ENCODE measurements at regions not wholly inside any gene's neighbourhood (a gene's known extent, or its start where the extent isn't known, plus 50 kb on each side); places are given as distances from the start of the nearest gene placed in this dataset.

- Histone ChIP-seq H3K27ac (no peak overlapping the region), H3K27me3 (no peaks in the 10 kb centered on the region), H3K9me3 (no peaks in the 10 kb centered on the region), H3K4me3 (no peak overlapping the region), H3K36me3 (no peaks in the 10 kb centered on the region), H3K4me1 (no peaks in the 10 kb centered on the region)
- TF ChIP-seq POLR2A (IDR thresholded peaks at IDR 0.05) (no peak), CTCF (IDR thresholded peaks at IDR 0.05) (no peak)
- intact Hi-C loops (cut with DNase I; ENCODE audit: low total_unique reads) = no loop called here
- no peak for DNase-seq
These were observed 189.1 kb downstream of the HS3ST3B1 start for GRCh38 chr17:14489986-14490385.

DNA sequence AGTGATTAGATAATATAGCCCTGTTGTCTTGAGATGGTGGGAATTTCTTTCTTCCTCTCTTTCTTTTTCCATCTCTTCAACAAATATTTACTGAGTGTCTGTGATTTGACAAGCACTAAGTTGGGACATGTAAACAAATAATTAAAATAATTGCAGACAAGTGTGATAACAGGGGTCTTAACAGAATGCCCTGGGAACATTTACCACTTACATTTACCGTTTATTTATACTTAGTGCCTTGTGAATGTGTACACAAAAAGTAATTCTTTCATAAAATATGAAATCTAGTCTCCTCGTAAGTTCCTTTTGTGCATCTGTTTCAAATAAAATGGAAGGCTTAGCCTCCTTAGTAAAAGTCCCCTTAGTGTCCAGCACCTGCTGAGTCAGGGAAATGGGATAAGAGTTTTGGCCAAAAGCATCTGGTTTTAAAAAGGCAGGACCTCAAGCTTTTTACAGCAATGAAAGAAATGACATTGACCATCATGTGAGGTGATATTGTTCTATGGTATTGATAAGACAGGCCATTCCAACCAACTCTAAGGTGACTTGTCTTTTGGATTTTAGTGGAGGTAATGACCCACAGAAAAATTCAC, 188.2 kb downstream of the HS3ST3B1 start:
- Histone ChIP-seq H3K27me3 (no peaks in the 10 kb centered on the region), H3K27ac (no peak overlapping the region), H3K36me3 (no peaks in the 10 kb centered on the region), H3K4me1 (no peaks in the 10 kb centered on the region), H3K4me3 (no peak overlapping the region), H3K9me3 (no peaks in the 10 kb centered on the region)
- intact Hi-C loops (cut with DNase I; ENCODE audit: low total_unique reads) = no loop called here
- TF ChIP-seq POLR2A (IDR thresholded peaks at IDR 0.05) = no peak
- no peak for DNase-seq

GRCh38 chr17:14487068-14487467, 186.2 kb downstream of the HS3ST3B1 start:
- H3K4me1 ChIP-seq = no peaks in the 10 kb centered on the region
- H3K9me3 ChIP-seq = no peaks in the 10 kb centered on the region
- H3K4me3 ChIP-seq = no peak overlapping the region
- no peaks in the 10 kb centered on the region for H3K27me3 ChIP-seq
- H3K36me3 ChIP-seq = no peaks in the 10 kb centered on the region
- intact Hi-C loops (cut with DNase I; ENCODE audit: low total_unique reads) = no loop called here
- no peak for DNase-seq
- no peak overlapping the region for H3K27ac ChIP-seq
- TF ChIP-seq CTCF (IDR thresholded peaks at IDR 0.05) = no peak
- no peak for TF ChIP-seq POLR2A (IDR thresholded peaks at IDR 0.05)

DNA sequence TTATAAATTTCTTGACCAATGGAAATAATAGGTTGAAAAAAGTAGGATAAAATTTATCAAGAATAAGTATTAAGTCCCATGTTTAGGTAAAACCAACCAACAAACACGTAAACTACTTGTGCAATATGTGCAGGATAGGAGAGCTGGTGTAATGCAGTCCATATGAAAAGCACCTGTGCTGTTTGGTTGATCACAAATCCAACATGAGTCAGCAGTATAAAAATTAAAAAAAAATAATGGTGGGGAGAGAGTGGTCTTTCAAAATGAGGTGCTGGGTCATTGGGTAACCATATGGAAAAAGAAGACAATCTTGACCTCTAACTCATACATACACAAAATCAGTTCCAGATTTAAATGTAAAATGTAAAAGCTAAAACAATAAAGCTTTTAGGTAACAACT, 181.8 kb downstream of the HS3ST3B1 start:
- no peaks in the 10 kb centered on the region for H3K36me3 ChIP-seq
- no peak overlapping the region for H3K4me3 ChIP-seq
- intact Hi-C loops (cut with DNase I; ENCODE audit: low total_unique reads) = no loop called here
- H3K27ac ChIP-seq = no peak overlapping the region
- no peak for DNase-seq
- H3K27me3 ChIP-seq = no peaks in the 10 kb centered on the region
- H3K9me3 ChIP-seq = no peaks in the 10 kb centered on the region
- H3K4me1 ChIP-seq = no peaks in the 10 kb centered on the region
- no peak for TF ChIP-seq CTCF (IDR thresholded peaks at IDR 0.05)
- TF ChIP-seq POLR2A (IDR thresholded peaks at IDR 0.05) = no peak

DNA sequence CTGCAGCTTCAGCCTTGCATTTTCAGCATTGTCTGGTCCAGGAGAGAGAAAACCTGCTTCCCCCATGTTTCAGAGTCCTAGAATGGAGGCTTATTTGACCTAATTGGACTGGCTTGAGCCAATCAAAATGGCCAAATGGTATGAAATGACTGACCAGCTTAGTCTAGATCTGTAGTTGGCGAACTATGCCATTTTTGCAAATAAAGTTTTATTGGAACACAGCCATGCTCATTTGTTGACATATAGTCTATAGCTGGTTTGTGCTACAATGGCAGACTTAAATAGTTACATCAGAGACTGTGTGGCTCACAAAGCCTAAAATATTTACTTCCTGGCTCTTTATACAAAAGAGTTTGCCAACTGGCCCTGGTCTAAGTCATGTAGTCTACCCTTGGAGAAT, 180.8 kb downstream of the HS3ST3B1 start:
- Histone ChIP-seq H3K9me3 (no peaks in the 10 kb centered on the region), H3K36me3 (no peaks in the 10 kb centered on the region), H3K4me1 (no peaks in the 10 kb centered on the region), H3K27me3 (no peaks in the 10 kb centered on the region), H3K4me3 (no peak overlapping the region), H3K27ac (no peak overlapping the region)
- intact Hi-C loops (cut with DNase I; ENCODE audit: low total_unique reads) = no loop called here
- DNase-seq = no peak
- TF ChIP-seq POLR2A (IDR thresholded peaks at IDR 0.05) (no peak), CTCF (IDR thresholded peaks at IDR 0.05) (no peak)

DNA sequence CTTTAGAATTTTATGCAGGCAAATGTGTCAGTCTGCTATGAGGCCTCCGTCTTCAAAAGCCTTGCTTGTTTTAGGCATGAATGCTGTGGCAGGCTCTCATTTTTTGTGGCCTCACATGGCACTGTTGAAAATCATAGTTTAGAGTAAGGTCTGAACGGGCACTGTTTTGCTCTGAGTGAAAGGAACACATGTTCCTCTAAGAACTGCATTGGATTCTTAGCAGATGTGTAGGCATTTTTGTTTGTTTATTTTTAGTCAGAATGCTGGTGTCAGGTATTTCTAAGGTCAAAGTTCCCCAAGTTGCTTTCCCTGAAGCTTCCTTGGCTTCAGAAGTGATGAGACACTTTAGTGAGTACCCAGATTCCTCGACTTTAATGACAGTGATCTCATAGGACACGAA, 173.7 kb downstream of the HS3ST3B1 start:
- no peak overlapping the region for H3K27ac ChIP-seq
- TF ChIP-seq CTCF (IDR thresholded peaks at IDR 0.05) = no peak
- intact Hi-C loops (cut with DNase I; ENCODE audit: low total_unique reads) = no loop called here

More for the DNA sequence above, 173.7 kb downstream of the HS3ST3B1 start:
- DNase-seq = no peak
- Histone ChIP-seq H3K27me3 (no peaks in the 10 kb centered on the region), H3K4me1 (no peaks in the 10 kb centered on the region), H3K36me3 (no peaks in the 10 kb centered on the region), H3K4me3 (no peak overlapping the region), H3K9me3 (no peaks in the 10 kb centered on the region)

Data from uterus (tissue), 3 donors.